K562 (cell line): ENCODE measurements at regions not wholly inside any gene's neighbourhood (a gene's known extent, or its start where the extent isn't known, plus 50 kb on each side); places are given as distances from the start of the nearest gene placed in this dataset.

Source experiments
- AFF4 ChIP-seq: sonication (generic); formaldehyde crosslinking; IDR thresholded peaks from 2 replicates; pipeline ENCODE4 v1.8.0; 2023; ENCODE audit warnings: mild to moderate bottlenecking, missing genetic modification reagents
- CHAMP1 ChIP-seq: fragments of 450-650 bp; IDR thresholded peaks from 2 replicates; pipeline ENCODE4 v1.6.1; 2016; ENCODE audit warnings: mild to moderate bottlenecking
- FOXK2 ChIP-seq, 2 experiments: fragments of 450-650 bp; IDR thresholded peaks in 1 of 2; conservative IDR thresholded peaks in 1 of 2; 2 replicates each; pipeline ENCODE4 v1.6.1; 2016; ENCODE audit warnings: low read depth in 2 of 2, mild to moderate bottlenecking in 1 of 2
- NR2C1 ChIP-seq, 2 experiments: fragments of 450-650 bp; IDR thresholded peaks; 2 replicates each; pipeline ENCODE4 v1.6.1; 2017; ENCODE audit warnings: mild to moderate bottlenecking in 2 of 2, antibody characterized with exemption in 1 of 2, inconsistent platforms in 1 of 2, missing compliant biosample characterization in 1 of 2, missing genetic modification characterization in 1 of 2
- PHF21A ChIP-seq: fragments of 450-650 bp; IDR thresholded peaks from 2 replicates; pipeline ENCODE4 v1.6.1; 2017; ENCODE audit warnings: low read depth, borderline replicate concordance
- PKNOX1 ChIP-seq: fragments of 450-650 bp; IDR thresholded peaks from 2 replicates; pipeline ENCODE4 v1.6.1; 2016
- REST ChIP-seq, 2 experiments: fragments of 450-650 bp; formaldehyde crosslinking in 1 of 2; IDR thresholded peaks; 2 replicates each; pipeline versions ENCODE4 v1.4.0 to v1.6.1; 2014 to 2020; ENCODE audit warnings: mild to moderate bottlenecking in 2 of 2, borderline replicate concordance in 1 of 2, low read depth in 1 of 2
- SRSF1 ChIP-seq: fragments of 200-400 bp; formaldehyde crosslinking; IDR thresholded peaks from 2 replicates; pipeline ENCODE4 v1.6.1; 2017; ENCODE audit warnings: mild to moderate bottlenecking, low read depth, low read length, moderate library complexity
- TBL1XR1 ChIP-seq, 2 experiments: IDR thresholded peaks; 2 replicates each; pipeline ENCODE4 v1.6.1; 2012; ENCODE audit warnings: improper control_type of control experiment in 2 of 2, low read length in 2 of 2, mild to moderate bottlenecking in 1 of 2
- TRIM24 ChIP-seq, 2 experiments: fragments of 450-650 bp; IDR thresholded peaks; 2 replicates each; pipeline ENCODE4 v1.6.1; 2016

GRCh38 chr6:15036690-15037245 is 209.1 kb upstream of the JARID2 start (continued):
- TF ChIP-seq REST (IDR thresholded peaks at IDR 0.05; ENCODE audit: borderline replicate concordance) (peak; percentile 63), REST (CRISPR knock-in tag; IDR thresholded peaks at IDR 0.05; ENCODE audit: low read depth) (no peak), PHF21A (peak; percentile 82; the same call in 1 of the 2 replicates), PKNOX1 (peak; percentile 97), NR2C1 (IDR thresholded peaks at IDR 0.05) (no peak), NR2C1 (tag; IDR thresholded peaks at IDR 0.05) (peak; percentile 54; the same call in 1 of the 2 replicates), TBL1XR1 (IDR thresholded peaks at IDR 0.05; ENCODE audit: low read length in 2 of 2) (peak in 1 of 2 experiments; percentile 53; a peak in 2 of 4 replicates), SRSF1 (no peak), TRIM24 (IDR thresholded peaks at IDR 0.05) (peak; percentile 48 to 71; a peak in 3 of 4 replicates), AFF4 (CRISPR knock-in tag) (0 out of 2 replicates have a peak, but pooled peaks have one; percentile 34), CHAMP1 (0 out of 2 replicates have a peak, but pooled peaks have one; percentile 23), FOXK2 (conservative IDR thresholded peaks at IDR 0.05 in 1 of 2, IDR thresholded peaks at IDR 0.05 in 1 of 2; ENCODE audit: low read depth in 2 of 2) (peak; percentile 47 to 56; a peak in 1 of 4 replicates)
